ENCODE measurements at regions not wholly inside any gene's neighbourhood (a gene's known extent, or its start where the extent isn't known, plus 50 kb on each side); places are given as distances from the start of the nearest gene placed in this dataset.

DNA sequence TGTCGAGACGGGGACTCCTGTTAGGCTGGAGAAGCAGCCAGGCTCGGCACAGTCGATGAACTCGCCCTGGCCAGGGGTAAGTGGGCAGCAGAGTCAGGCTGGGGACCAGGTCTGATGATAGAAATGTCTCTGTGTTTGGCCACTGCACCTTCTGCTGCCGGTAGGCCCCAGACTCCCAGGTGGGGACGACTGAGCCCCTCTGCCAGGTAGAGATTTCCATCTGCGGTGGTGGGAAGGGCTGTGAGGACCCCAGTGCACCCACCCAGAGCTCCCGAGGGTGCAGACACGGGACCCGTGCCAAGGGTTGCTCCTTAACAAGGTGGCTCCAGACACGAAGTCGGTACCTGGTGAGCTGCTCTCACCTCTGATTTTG, 862.5 kb downstream of the TBC1D22A start:
- TF ChIP-seq, protein P1, sequence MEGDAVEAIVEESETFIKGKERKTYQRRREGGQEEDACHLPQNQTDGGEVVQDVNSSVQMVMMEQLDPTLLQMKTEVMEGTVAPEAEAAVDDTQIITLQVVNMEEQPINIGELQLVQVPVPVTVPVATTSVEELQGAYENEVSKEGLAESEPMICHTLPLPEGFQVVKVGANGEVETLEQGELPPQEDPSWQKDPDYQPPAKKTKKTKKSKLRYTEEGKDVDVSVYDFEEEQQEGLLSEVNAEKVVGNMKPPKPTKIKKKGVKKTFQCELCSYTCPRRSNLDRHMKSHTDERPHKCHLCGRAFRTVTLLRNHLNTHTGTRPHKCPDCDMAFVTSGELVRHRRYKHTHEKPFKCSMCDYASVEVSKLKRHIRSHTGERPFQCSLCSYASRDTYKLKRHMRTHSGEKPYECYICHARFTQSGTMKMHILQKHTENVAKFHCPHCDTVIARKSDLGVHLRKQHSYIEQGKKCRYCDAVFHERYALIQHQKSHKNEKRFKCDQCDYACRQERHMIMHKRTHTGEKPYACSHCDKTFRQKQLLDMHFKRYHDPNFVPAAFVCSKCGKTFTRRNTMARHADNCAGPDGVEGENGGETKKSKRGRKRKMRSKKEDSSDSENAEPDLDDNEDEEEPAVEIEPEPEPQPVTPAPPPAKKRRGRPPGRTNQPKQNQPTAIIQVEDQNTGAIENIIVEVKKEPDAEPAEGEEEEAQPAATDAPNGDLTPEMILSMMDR (IDR thresholded peaks at IDR 0.05 in 8 of 11, conservative IDR thresholded peaks at IDR 0.05 in 3 of 11) = no peak
- no peak for TF ChIP-seq POLR2AphosphoS5 (IDR thresholded peaks at IDR 0.05)
- TF ChIP-seq POLR2A (IDR thresholded peaks at IDR 0.05) = no peak

All from spleen (tissue), 7 donors.